Activated CD8-positive, alpha-beta T cell treated with anti-CD3 and anti-CD28 coated beads, Interleukin-2, amount 10 ng/mL, durations not matched to agents 7 days and 5 days (primary cell): ENCODE measurements at regions not wholly inside any gene's neighbourhood (a gene's known extent, or its start where the extent isn't known, plus 50 kb on each side); places are given as distances from the start of the nearest gene placed in this dataset.

Source experiments
- ATAC-seq: fragments of 150-1000 bp; cut with Tn5 transposase; one replicate; pipeline ENCODE4 v1.10.0; 2021; ENCODE audit warnings: moderate library complexity
- CTCF ChIA-PET: fragments of 350-600 bp; sonication (Branson Sonifier 250); formaldehyde crosslinking; loops from one replicate; lab custom pipeline; 2021; ENCODE audit warnings: antibody characterized with exemption; lab: Charles Lee
- POLR2A ChIA-PET: fragments of 350-600 bp; sonication (Branson Sonifier 250); formaldehyde crosslinking; loops from one replicate; lab custom pipeline; 2021; ENCODE audit warnings: antibody characterized with exemption; lab: Charles Lee
- DNase-seq: peaks from one replicate; pipeline ENCODE4 v3.0.0-alpha.2; 2020
- H3K27ac Mint-ChIP-seq: one replicate; pipeline ENCODE4 v1.8.0; 2021; ENCODE audit warnings: mild to moderate bottlenecking, mixed read lengths
- H3K27me3 Mint-ChIP-seq: one replicate; pipeline ENCODE4 v1.8.0; 2021; ENCODE audit warnings: low read depth, mixed read lengths
- H3K36me3 Mint-ChIP-seq: one replicate; pipeline ENCODE4 v1.8.0; 2021; ENCODE audit warnings: low read depth, mixed read lengths
- H3K4me1 Mint-ChIP-seq: one replicate; pipeline ENCODE4 v1.8.0; 2021; ENCODE audit warnings: low read depth, mixed read lengths
- H3K4me3 Mint-ChIP-seq: one replicate; pipeline ENCODE4 v1.8.0; 2021; ENCODE audit warnings: mild to moderate bottlenecking, mixed read lengths
- H3K9me3 Mint-ChIP-seq: one replicate; pipeline ENCODE4 v1.8.0; 2022; ENCODE audit warnings: mixed read lengths; ENCODE audit not compliant: insufficient read depth

GRCh38 chr10:78178940-78179339 is 145.3 kb downstream of the RPS24 start:
- Mint-ChIP-seq H3K4me3 (no peak overlapping the region), H3K36me3 (no peaks in the 10 kb centered on the region), H3K27ac (no peak overlapping the region), H3K9me3 (no peaks in the 10 kb centered on the region), H3K4me1 (no peaks in the 10 kb centered on the region), H3K27me3 (peaks cover 7% of the 10 kb centered on the region)
- ATAC-seq, result no peak
- ChIA-PET POLR2A (no interaction called here), CTCF (no interaction called here)
- DNase-seq, result no peak

- DNase-seq, result no peak
- Mint-ChIP-seq H3K9me3 (no peaks in the 10 kb centered on the region), H3K36me3 (no peaks in the 10 kb centered on the region), H3K27ac (no peak overlapping the region), H3K4me3 (no peak overlapping the region), H3K4me1 (no peaks in the 10 kb centered on the region), H3K27me3 (no peaks in the 10 kb centered on the region)
- POLR2A ChIA-PET, result no interaction called here
- no peak for ATAC-seq
- CTCF ChIA-PET, result no interaction called here
Measured at GRCh38 chr10:78179886-78180705, 146.4 kb downstream of the RPS24 start.

- no peak for ATAC-seq
- H3K9me3 Mint-ChIP-seq, result no peaks in the 10 kb centered on the region
Measured at GRCh38 chr10:78181381-78182055, 147.9 kb downstream of the RPS24 start.

GRCh38 chr10:78182841-78183240 is 149.2 kb downstream of the RPS24 start:
- H3K36me3 Mint-ChIP-seq, result no peaks in the 10 kb centered on the region
- no peaks in the 10 kb centered on the region for H3K27me3 Mint-ChIP-seq
- no peaks in the 10 kb centered on the region for H3K9me3 Mint-ChIP-seq
- ATAC-seq (no peak), DNase-seq (no peak)
- ChIA-PET CTCF (no interaction called here), POLR2A (no interaction called here)
- H3K27ac Mint-ChIP-seq, result no peak overlapping the region
- H3K4me3 Mint-ChIP-seq, result no peak overlapping the region
- H3K4me1 Mint-ChIP-seq, result no peaks in the 10 kb centered on the region

More at GRCh38 chr10:78181381-78182055, 147.9 kb downstream of the RPS24 start:
- no peaks in the 10 kb centered on the region for H3K4me1 Mint-ChIP-seq
- DNase-seq, result no peak
- H3K36me3 Mint-ChIP-seq, result no peaks in the 10 kb centered on the region
- H3K27ac Mint-ChIP-seq, result no peak overlapping the region
- H3K4me3 Mint-ChIP-seq, result no peak overlapping the region
- H3K27me3 Mint-ChIP-seq, result no peaks in the 10 kb centered on the region
- ChIA-PET CTCF (no interaction called here), POLR2A (no interaction called here)

- ChIA-PET POLR2A (no interaction called here), CTCF (no interaction called here)
- Mint-ChIP-seq H3K4me3 (no peak overlapping the region), H3K36me3 (no peaks in the 10 kb centered on the region), H3K27ac (no peak overlapping the region), H3K9me3 (no peaks in the 10 kb centered on the region), H3K4me1 (no peaks in the 10 kb centered on the region), H3K27me3 (no peaks in the 10 kb centered on the region)
- DNase-seq (no peak), ATAC-seq (no peak)
Measured at GRCh38 chr10:78184851-78185692, 151.4 kb downstream of the RPS24 start.

- no peak for ATAC-seq
- DNase-seq, result no peak
- ChIA-PET POLR2A (no interaction called here), CTCF (interaction anchor here (1.7 kb wide), 1 partner anchor 9 kb away, joined by 3 read pairs; no protein-coding TSS in a partner anchor)
- Mint-ChIP-seq H3K36me3 (no peaks in the 10 kb centered on the region), H3K27me3 (no peaks in the 10 kb centered on the region), H3K4me1 (no peaks in the 10 kb centered on the region), H3K9me3 (no peaks in the 10 kb centered on the region), H3K4me3 (no peak overlapping the region), H3K27ac (no peak overlapping the region)
Measured at GRCh38 chr10:78185693-78186055, 152.0 kb downstream of the RPS24 start.

GRCh38 chr10:78186572-78186971 is 152.9 kb downstream of the RPS24 start:
- no peaks in the 10 kb centered on the region for H3K9me3 Mint-ChIP-seq

GRCh38 chr10:78187371-78187770 is 153.7 kb downstream of the RPS24 start:
- no peaks in the 10 kb centered on the region for H3K9me3 Mint-ChIP-seq
- no peak for ATAC-seq
- POLR2A ChIA-PET, result no interaction called here
- no peak overlapping the region for H3K27ac Mint-ChIP-seq
- no peaks in the 10 kb centered on the region for H3K4me1 Mint-ChIP-seq
- no peaks in the 10 kb centered on the region for H3K27me3 Mint-ChIP-seq
- CTCF ChIA-PET, result interaction anchor here (1.7 kb wide), 1 partner anchor 10 kb away, joined by 3 read pairs; no protein-coding TSS in a partner anchor
- no peaks in the 10 kb centered on the region for H3K36me3 Mint-ChIP-seq
- DNase-seq, result no peak
- no peak overlapping the region for H3K4me3 Mint-ChIP-seq

More at GRCh38 chr10:78186572-78186971, 152.9 kb downstream of the RPS24 start:
- Mint-ChIP-seq H3K4me3 (no peak overlapping the region), H3K27ac (no peak overlapping the region), H3K36me3 (no peaks in the 10 kb centered on the region), H3K27me3 (no peaks in the 10 kb centered on the region), H3K4me1 (no peaks in the 10 kb centered on the region)
- DNase-seq (no peak), ATAC-seq (no peak)
- ChIA-PET POLR2A (no interaction called here), CTCF (interaction anchor here (1.7 kb wide), 1 partner anchor 9 kb away, joined by 3 read pairs; no protein-coding TSS in a partner anchor)

- Mint-ChIP-seq H3K9me3 (peaks cover 4% of the 10 kb centered on the region), H3K4me1 (no peaks in the 10 kb centered on the region), H3K4me3 (no peak overlapping the region), H3K27me3 (no peaks in the 10 kb centered on the region), H3K27ac (no peak overlapping the region), H3K36me3 (no peaks in the 10 kb centered on the region)
- DNase-seq, result no peak
- no peak for ATAC-seq
- ChIA-PET POLR2A (no interaction called here), CTCF (no interaction called here)
Measured at GRCh38 chr10:78188446-78188845, 154.8 kb downstream of the RPS24 start.

GRCh38 chr10:78190051-78190825 is 156.6 kb downstream of the RPS24 start:
- H3K36me3 Mint-ChIP-seq, result no peaks in the 10 kb centered on the region
- ChIA-PET CTCF (no interaction called here), POLR2A (no interaction called here)
- DNase-seq (no peak), ATAC-seq (no peak)
- H3K9me3 Mint-ChIP-seq, result peaks cover 5% of the 10 kb centered on the region
- no peak overlapping the region for H3K4me3 Mint-ChIP-seq
- no peaks in the 10 kb centered on the region for H3K27me3 Mint-ChIP-seq
- no peaks in the 10 kb centered on the region for H3K4me1 Mint-ChIP-seq
- H3K27ac Mint-ChIP-seq, result no peak overlapping the region

GRCh38 chr10:78191301-78191700 is 157.6 kb downstream of the RPS24 start:
- DNase-seq (no peak), ATAC-seq (no peak)
- H3K27ac Mint-ChIP-seq, result no peak overlapping the region
- ChIA-PET CTCF (no interaction called here), POLR2A (no interaction called here)
- peaks cover 5% of the 10 kb centered on the region for H3K9me3 Mint-ChIP-seq
- H3K4me1 Mint-ChIP-seq, result no peaks in the 10 kb centered on the region
- no peaks in the 10 kb centered on the region for H3K36me3 Mint-ChIP-seq
- H3K27me3 Mint-ChIP-seq, result no peaks in the 10 kb centered on the region
- no peak overlapping the region for H3K4me3 Mint-ChIP-seq
